ENCODE measurements at regions not wholly inside any gene's neighbourhood (a gene's known extent, or its start where the extent isn't known, plus 50 kb on each side); places are given as distances from the start of the nearest gene placed in this dataset.

- TF ChIP-seq, protein P1, sequence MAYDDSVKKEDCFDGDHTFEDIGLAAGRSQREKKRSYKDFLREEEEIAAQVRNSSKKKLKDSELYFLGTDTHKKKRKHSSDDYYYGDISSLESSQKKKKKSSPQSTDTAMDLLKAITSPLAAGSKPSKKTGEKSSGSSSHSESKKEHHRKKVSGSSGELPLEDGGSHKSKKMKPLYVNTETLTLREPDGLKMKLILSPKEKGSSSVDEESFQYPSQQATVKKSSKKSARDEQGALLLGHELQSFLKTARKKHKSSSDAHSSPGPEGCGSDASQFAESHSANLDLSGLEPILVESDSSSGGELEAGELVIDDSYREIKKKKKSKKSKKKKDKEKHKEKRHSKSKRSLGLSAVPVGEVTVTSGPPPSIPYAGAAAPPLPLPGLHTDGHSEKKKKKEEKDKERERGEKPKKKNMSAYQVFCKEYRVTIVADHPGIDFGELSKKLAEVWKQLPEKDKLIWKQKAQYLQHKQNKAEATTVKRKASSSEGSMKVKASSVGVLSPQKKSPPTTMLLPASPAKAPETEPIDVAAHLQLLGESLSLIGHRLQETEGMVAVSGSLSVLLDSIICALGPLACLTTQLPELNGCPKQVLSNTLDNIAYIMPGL (CRISPR knock-in tag; IDR thresholded peaks at IDR 0.05), result no peak
- TF ChIP-seq ATF3 (CRISPR knock-in tag; conservative IDR thresholded peaks at IDR 0.05) (no peak), NFYB (CRISPR knock-in tag; conservative IDR thresholded peaks at IDR 0.05; ENCODE audit: low read depth) (no peak), TCF7 (CRISPR knock-in tag; IDR thresholded peaks at IDR 0.05; ENCODE audit: low read depth) (no peak), ZNF232 (CRISPR knock-in tag; IDR thresholded peaks at IDR 0.05) (no peak), FOXJ3 (CRISPR knock-in tag; IDR thresholded peaks at IDR 0.05; ENCODE audit: borderline replicate concordance) (no peak), TEAD4 (CRISPR knock-in tag; IDR thresholded peaks at IDR 0.05) (no peak), ZNF671 (CRISPR knock-in tag; IDR thresholded peaks at IDR 0.05) (no peak)
- TF ChIP-seq, protein P2, sequence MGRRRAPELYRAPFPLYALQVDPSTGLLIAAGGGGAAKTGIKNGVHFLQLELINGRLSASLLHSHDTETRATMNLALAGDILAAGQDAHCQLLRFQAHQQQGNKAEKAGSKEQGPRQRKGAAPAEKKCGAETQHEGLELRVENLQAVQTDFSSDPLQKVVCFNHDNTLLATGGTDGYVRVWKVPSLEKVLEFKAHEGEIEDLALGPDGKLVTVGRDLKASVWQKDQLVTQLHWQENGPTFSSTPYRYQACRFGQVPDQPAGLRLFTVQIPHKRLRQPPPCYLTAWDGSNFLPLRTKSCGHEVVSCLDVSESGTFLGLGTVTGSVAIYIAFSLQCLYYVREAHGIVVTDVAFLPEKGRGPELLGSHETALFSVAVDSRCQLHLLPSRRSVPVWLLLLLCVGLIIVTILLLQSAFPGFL (CRISPR knock-in tag; IDR thresholded peaks at IDR 0.05; ENCODE audit: borderline replicate concordance), result no peak
- TF ChIP-seq, protein P3, sequence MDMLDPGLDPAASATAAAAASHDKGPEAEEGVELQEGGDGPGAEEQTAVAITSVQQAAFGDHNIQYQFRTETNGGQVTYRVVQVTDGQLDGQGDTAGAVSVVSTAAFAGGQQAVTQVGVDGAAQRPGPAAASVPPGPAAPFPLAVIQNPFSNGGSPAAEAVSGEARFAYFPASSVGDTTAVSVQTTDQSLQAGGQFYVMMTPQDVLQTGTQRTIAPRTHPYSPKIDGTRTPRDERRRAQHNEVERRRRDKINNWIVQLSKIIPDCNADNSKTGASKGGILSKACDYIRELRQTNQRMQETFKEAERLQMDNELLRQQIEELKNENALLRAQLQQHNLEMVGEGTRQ (CRISPR knock-in tag; IDR thresholded peaks at IDR 0.05), result no peak
- TF ChIP-seq, protein P4, sequence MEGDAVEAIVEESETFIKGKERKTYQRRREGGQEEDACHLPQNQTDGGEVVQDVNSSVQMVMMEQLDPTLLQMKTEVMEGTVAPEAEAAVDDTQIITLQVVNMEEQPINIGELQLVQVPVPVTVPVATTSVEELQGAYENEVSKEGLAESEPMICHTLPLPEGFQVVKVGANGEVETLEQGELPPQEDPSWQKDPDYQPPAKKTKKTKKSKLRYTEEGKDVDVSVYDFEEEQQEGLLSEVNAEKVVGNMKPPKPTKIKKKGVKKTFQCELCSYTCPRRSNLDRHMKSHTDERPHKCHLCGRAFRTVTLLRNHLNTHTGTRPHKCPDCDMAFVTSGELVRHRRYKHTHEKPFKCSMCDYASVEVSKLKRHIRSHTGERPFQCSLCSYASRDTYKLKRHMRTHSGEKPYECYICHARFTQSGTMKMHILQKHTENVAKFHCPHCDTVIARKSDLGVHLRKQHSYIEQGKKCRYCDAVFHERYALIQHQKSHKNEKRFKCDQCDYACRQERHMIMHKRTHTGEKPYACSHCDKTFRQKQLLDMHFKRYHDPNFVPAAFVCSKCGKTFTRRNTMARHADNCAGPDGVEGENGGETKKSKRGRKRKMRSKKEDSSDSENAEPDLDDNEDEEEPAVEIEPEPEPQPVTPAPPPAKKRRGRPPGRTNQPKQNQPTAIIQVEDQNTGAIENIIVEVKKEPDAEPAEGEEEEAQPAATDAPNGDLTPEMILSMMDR (IDR thresholded peaks at IDR 0.05), result no peak
These were observed 319.3 kb downstream of the IL15 start for GRCh38 chr4:141955696-141956095.
